HUES64 (cell line): ENCODE measurements at regions not wholly inside any gene's neighbourhood (a gene's known extent, or its start where the extent isn't known, plus 50 kb on each side); places are given as distances from the start of the nearest gene placed in this dataset.
"Not testable (repeated sequence)": the region's sequence is repeated elsewhere in the genome, so short reads cannot be mapped to it uniquely, and the experiment has no call there.

Source experiments
- H3K27ac ChIP-seq: 2 replicates; pipeline ENCODE4 v1.7.0; 2013; ENCODE audit warnings: low read depth, low read length, inconsistent platforms
- H3K27me3 ChIP-seq: 2 replicates; pipeline ENCODE4 v1.6.1; 2013; ENCODE audit warnings: mild to moderate bottlenecking, low read length; ENCODE audit not compliant: insufficient read depth
- H3K36me3 ChIP-seq: 2 replicates; pipeline ENCODE4 v1.6.1; 2013; ENCODE audit warnings: mild to moderate bottlenecking, low read length; ENCODE audit not compliant: insufficient read depth
- H3K4me1 ChIP-seq: 2 replicates; pipeline ENCODE4 v1.6.1; 2013; ENCODE audit warnings: mild to moderate bottlenecking, low read length, moderate library complexity; ENCODE audit not compliant: insufficient read depth
- H3K4me3 ChIP-seq: 2 replicates; pipeline ENCODE4 v1.5.1; 2013; ENCODE audit warnings: mild to moderate bottlenecking, low read length, moderate library complexity
- H3K9ac ChIP-seq: 2 replicates; pipeline ENCODE4 v1.6.1; 2013; ENCODE audit warnings: mild to moderate bottlenecking, low read depth, low read length
- H3K9me3 ChIP-seq: 2 replicates; pipeline ENCODE4 v1.6.1; 2013; ENCODE audit warnings: low read depth, low read length; ENCODE audit not compliant: insufficient read depth
- WGBS: fragments of 150-250, 120-280 bp; methylation state at CpG from one replicate; pipeline ENCODE4 v1.1.7; 2013; ENCODE audit warnings: missing lambda C conversion rate; 5-methylcytosine and 5-hydroxymethylcytosine counted together

DNA sequence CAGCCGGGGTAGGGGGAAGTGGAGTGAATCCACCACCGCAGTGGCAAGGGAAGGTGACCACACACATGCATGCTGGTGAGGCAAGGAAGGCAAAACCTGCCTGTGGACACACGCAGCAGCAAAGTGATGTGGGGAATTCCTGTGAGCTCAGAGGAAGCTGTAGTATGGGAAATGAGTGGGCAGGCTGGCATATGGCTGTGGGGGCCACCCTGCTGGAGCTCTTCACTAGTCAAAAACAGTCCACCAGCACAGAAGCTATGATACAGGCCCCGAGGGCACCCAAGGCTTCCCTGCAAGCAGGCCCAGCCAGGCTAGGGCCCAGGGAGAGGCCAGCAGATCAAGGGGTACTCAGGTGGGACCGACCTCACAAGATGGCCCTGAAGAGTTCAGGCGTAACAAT, 239.1 kb downstream of the CHM start:
- Histone ChIP-seq H3K9me3 (peaks cover 10% of the 10 kb centered on the region), H3K4me3 (no peak overlapping the region), H3K27ac (no peak overlapping the region), H3K36me3 (no peaks in the 10 kb centered on the region), H3K9ac (no peak overlapping the region), H3K27me3 (no peaks in the 10 kb centered on the region), H3K4me1 (no peaks in the 10 kb centered on the region)
- WGBS = 75% methylated on average over 6 of the region's 6 CpGs

DNA sequence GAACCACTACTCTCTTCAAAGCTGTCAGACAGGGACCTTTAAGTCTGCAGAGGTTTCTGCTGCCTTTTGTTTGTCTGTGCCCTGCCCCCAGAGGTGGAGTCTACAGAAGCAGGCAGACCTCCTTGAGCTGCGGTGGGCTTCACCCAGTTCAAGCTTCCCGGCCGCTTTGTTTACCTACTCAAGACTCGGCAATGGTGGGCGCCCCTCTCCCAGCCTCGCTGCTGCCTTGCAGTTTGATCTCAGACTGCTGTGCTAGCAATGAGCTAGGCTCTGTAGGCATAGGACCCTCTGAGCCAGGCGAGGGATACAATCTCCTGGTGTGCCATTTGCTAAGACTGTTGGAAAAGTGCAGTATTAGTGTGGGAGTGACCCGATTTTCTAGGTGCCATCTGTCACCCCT, 275.0 kb downstream of the CHM start:
- not testable (repeated sequence) for H3K36me3 ChIP-seq, H3K9me3 ChIP-seq, H3K27me3 ChIP-seq, H3K27ac ChIP-seq, H3K4me1 ChIP-seq, H3K4me3 ChIP-seq, H3K9ac ChIP-seq
- WGBS = 94% methylated on average over 8 of the region's 8 CpGs

DNA sequence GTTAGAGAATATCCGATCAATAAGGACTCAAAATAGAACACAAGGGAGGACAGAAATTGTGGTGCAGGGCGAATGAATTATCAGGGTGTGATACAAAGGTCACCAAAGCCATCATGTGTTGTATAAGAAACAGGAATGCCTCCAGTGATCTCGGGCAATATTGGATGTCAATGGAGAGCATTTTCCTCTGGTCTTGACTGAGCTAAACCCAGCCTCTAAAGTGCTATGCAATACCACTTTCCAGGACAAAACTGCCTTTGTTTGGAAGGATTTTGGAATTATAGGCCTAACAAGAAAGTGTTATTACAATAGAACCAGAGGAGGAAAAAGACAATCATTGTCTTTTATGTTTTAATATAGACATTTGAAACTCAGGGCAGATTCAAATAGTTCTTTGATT, 281.7 kb downstream of the CHM start:
- WGBS = 95% methylated on average over 3 of the region's 3 CpGs
- Histone ChIP-seq H3K27ac (no peak overlapping the region), H3K4me3 (no peak overlapping the region)

DNA sequence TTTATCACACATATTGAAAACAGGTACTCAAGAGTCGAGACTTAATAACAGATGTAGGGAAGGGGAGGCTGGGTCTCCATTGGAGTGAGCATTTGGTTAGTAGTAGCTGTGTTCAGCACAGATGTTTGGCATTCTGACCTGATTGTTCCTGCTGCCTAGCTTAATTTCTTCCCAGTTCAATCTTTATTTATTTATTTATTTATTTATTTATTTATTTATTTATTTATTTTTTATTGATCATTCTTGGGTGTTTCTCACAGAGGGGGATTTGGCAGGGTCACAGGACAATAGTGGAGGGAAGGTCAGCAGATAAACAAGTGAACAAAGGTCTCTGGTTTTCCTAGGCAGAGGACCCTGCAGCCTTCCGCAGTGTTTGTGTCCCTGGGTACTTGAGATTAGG, 324.3 kb downstream of the CHM start:
- H3K9ac ChIP-seq, H3K4me1 ChIP-seq, H3K4me3 ChIP-seq, H3K36me3 ChIP-seq, H3K27me3 ChIP-seq, H3K27ac ChIP-seq, H3K9me3 ChIP-seq: not testable (repeated sequence)
- WGBS = no CpG with 5 or more reads among the region's 2 CpGs

More for the DNA sequence above, 281.7 kb downstream of the CHM start:
- Histone ChIP-seq H3K4me1 (no peaks in the 10 kb centered on the region), H3K9me3 (no peaks in the 10 kb centered on the region), H3K27me3 (no peaks in the 10 kb centered on the region), H3K9ac (no peak overlapping the region), H3K36me3 (no peaks in the 10 kb centered on the region)

DNA sequence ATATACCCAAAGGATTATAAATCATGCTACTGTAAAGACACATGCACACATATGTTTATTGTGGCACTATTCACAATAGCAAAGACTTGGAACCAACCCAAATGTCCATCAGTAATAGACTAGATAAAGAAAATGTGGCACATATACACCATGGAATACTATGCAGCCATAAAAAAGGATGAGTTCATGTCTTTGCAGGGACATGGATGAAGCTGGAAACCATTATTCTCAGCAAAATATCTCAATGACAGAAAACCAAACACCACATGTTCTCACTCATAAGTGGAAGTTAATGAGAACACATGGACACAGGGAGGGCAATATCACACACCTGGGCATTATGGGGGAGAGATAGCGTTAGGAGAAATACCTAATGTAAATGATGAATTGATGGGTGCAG, 323.8 kb upstream of the POF1B start:
- H3K4me3 ChIP-seq = not testable (repeated sequence)

DNA sequence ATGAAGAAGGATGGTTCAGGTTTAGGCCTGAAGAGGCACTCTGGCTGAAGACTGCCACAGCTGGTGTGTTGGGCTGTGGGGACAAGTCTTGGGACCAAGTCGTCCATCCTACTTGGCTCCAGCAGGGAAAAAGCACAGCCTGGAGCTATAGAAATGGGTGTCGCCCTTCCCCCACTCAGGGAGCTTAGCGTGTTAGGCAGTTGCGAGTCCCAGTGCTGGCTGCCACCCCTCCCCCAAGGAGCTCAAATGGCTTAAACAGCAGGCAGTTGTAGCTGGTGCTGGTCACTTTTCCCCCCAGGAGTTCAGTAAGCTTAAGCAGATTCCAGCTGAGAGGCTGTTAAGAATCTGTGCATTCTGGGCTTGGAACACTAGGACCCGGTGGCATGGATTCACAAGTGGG, 319.5 kb upstream of the POF1B start:
- H3K4me3 ChIP-seq = no peak overlapping the region
- 62% methylated on average over 5 of the region's 5 CpGs for WGBS
- no peaks in the 10 kb centered on the region for H3K27me3 ChIP-seq
- no peaks in the 10 kb centered on the region for H3K9me3 ChIP-seq
- no peak overlapping the region for H3K27ac ChIP-seq
- no peaks in the 10 kb centered on the region for H3K4me1 ChIP-seq
- no peaks in the 10 kb centered on the region for H3K36me3 ChIP-seq
- H3K9ac ChIP-seq = no peak overlapping the region

More for the DNA sequence above, 323.8 kb upstream of the POF1B start:
- not testable (repeated sequence) for H3K4me1 ChIP-seq, H3K27me3 ChIP-seq, H3K36me3 ChIP-seq, H3K27ac ChIP-seq, H3K9ac ChIP-seq, H3K9me3 ChIP-seq
- WGBS = 100% methylated on average over 1 of the region's 1 CpG

DNA sequence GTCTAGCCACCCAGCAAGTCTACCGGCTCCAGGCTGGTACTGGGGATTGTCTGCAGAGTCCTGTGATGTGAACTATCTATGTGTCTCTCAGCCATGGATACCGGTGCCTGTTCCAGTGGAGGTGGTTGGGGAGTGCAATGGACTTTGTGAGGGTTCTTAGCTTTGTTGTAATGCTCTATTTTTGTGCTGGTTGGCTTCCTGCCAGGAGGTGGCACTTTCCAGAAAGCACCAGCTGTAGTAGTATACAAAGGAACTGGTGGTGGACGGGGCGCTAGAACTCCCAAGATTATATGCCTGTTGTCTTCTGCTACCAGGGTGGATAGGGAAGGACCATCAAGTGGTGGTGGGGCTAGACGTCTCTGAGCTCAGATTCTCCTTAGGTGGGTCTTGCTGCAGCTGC, 306.4 kb upstream of the POF1B start:
- Histone ChIP-seq H3K36me3 (no peaks in the 10 kb centered on the region), H3K27me3 (no peaks in the 10 kb centered on the region), H3K4me1 (no peaks in the 10 kb centered on the region), H3K27ac (no peak overlapping the region), H3K4me3 (no peak overlapping the region), H3K9ac (no peak overlapping the region), H3K9me3 (no peaks in the 10 kb centered on the region)
- 87% methylated on average over 5 of the region's 5 CpGs for WGBS

DNA sequence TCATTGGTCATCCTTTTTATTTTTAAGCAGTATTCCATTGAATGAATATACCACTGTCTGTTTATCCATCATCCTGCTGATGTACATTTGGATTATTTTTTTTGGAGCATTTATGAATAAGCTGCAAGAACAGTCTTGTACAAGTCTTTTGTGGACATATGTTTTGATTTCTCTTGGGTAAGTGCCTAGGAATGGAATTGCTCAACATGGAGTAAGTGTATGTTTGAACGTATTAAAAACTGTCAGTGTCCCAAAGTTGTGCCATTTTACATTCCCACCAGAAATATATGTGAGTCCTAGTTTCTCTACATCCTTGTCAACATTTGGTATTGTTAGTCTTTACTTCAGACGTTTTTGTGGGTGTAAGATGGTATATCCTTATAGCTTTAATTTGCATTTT, 287.0 kb upstream of the POF1B start:
- H3K27ac ChIP-seq = no peak overlapping the region
- no peak overlapping the region for H3K4me3 ChIP-seq
- H3K9ac ChIP-seq = no peak overlapping the region
- no peaks in the 10 kb centered on the region for H3K36me3 ChIP-seq
- no CpG with 5 or more reads among the region's 2 CpGs for WGBS
- H3K27me3 ChIP-seq = no peaks in the 10 kb centered on the region
- no peaks in the 10 kb centered on the region for H3K4me1 ChIP-seq
- H3K9me3 ChIP-seq = no peaks in the 10 kb centered on the region

DNA sequence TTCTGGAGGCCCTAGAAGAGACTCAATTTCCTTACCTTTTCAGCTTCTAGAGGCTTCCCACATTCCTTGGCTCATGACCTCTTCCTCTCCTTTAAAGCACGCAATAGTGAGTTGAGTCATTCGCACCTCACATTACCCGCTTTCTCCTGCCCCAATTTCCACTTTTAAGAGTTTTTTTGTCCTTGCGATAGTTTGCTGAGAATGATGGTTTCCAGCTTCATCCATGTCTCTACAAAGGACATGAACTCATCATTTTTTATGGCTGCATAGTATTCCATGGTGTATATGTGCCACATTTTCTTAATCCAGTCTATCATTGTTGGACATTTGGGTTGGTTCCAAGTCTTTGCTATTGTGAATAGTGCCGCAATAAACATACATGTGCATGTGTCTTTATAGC, 284.5 kb upstream of the POF1B start:
- H3K4me3 ChIP-seq, H3K9me3 ChIP-seq, H3K36me3 ChIP-seq, H3K27ac ChIP-seq, H3K9ac ChIP-seq, H3K27me3 ChIP-seq, H3K4me1 ChIP-seq: not testable (repeated sequence)
- 100% methylated on average over 2 of the region's 5 CpGs for WGBS

DNA sequence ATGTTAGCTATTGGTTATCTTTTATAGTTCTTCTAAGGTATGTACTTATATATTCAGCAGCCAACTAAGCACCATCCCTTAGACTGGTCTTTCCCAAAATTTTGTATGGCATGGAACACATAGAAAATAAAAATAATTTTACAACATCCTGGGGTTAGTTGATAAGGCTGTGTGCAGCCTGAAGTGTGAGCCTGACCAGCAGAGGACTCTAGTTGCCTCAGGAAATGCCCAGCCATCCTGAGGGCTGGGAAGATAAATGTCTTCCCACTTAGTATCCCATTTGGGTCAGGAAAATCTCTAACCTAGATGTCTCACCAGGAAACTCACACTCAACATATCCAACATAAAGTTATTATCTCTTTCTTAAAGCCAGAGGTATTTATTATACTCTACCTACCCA, 251.4 kb upstream of the POF1B start:
- H3K4me1 ChIP-seq = peaks cover 11% of the 10 kb centered on the region
- H3K36me3 ChIP-seq = no peaks in the 10 kb centered on the region
- no peaks in the 10 kb centered on the region for H3K9me3 ChIP-seq
- no peak overlapping the region for H3K27ac ChIP-seq
- no peak overlapping the region for H3K9ac ChIP-seq
- H3K27me3 ChIP-seq = no peaks in the 10 kb centered on the region
- H3K4me3 ChIP-seq = no peak overlapping the region

DNA sequence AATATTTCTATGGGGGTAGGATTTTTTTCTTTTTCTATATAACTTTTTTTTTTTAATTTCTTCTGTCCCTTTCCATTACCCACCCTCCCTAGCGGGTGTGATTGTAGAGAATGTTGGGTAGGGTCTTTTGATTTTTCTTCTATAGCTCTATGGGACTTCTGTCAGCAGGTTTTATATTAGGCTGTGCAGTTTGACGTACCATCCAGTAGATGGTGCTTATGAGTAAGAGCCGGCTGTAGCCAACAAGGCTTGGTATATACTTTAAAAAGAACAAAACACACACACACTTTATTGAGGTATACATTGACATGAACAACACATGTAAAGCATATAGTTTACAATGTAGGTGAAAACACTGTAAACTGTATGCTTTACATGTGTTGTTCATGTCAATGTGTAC, 247.9 kb upstream of the POF1B start:
- no peak overlapping the region for H3K27ac ChIP-seq
- H3K27me3 ChIP-seq = no peaks in the 10 kb centered on the region
- H3K4me3 ChIP-seq = no peak overlapping the region
- no CpG with 5 or more reads among the region's 3 CpGs for WGBS
- no peak overlapping the region for H3K9ac ChIP-seq
- H3K36me3 ChIP-seq = no peaks in the 10 kb centered on the region
- H3K4me1 ChIP-seq = peaks cover 11% of the 10 kb centered on the region
- H3K9me3 ChIP-seq = no peaks in the 10 kb centered on the region

DNA sequence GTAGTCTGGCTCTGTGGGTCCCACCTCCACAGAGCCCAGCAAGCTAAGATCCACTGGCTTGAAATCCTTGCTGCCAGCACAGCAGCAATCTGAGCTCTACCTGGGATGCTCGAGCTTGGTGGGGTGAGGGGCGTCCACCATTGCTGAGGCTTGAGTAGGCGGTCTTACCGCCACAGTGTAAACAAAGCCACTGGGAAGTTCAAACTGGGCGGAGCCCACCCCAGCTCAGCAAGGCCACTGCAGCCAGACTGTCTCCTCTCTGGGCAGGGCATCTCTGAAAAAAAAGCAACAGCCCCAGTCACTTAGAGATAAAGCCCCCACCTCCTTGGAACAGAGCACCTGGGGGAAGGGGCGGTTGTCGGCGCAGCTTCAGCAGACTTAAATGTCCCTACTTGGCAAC, 243.2 kb upstream of the POF1B start:
- WGBS = 89% methylated on average over 8 of the region's 8 CpGs
- Histone ChIP-seq H3K9ac (no peak overlapping the region), H3K4me1 (no peaks in the 10 kb centered on the region), H3K27ac (no peak overlapping the region), H3K27me3 (no peaks in the 10 kb centered on the region), H3K36me3 (no peaks in the 10 kb centered on the region), H3K4me3 (no peak overlapping the region), H3K9me3 (no peaks in the 10 kb centered on the region)
